ENCODE measurements at regions not wholly inside any gene's neighbourhood (a gene's known extent, or its start where the extent isn't known, plus 50 kb on each side); places are given as distances from the start of the nearest gene placed in this dataset.

- TF ChIP-seq, protein P1, sequence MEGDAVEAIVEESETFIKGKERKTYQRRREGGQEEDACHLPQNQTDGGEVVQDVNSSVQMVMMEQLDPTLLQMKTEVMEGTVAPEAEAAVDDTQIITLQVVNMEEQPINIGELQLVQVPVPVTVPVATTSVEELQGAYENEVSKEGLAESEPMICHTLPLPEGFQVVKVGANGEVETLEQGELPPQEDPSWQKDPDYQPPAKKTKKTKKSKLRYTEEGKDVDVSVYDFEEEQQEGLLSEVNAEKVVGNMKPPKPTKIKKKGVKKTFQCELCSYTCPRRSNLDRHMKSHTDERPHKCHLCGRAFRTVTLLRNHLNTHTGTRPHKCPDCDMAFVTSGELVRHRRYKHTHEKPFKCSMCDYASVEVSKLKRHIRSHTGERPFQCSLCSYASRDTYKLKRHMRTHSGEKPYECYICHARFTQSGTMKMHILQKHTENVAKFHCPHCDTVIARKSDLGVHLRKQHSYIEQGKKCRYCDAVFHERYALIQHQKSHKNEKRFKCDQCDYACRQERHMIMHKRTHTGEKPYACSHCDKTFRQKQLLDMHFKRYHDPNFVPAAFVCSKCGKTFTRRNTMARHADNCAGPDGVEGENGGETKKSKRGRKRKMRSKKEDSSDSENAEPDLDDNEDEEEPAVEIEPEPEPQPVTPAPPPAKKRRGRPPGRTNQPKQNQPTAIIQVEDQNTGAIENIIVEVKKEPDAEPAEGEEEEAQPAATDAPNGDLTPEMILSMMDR (IDR thresholded peaks at IDR 0.05) = no peak
- TF ChIP-seq POLR2A (IDR thresholded peaks at IDR 0.05) = no peak
These were observed 130.4 kb downstream of the JCAD start for GRCh38 chr10:29929006-29929405.

Data from adrenal gland (tissue), 5 donors.